Mammary epithelial cell (primary cell): ENCODE measurements at regions not wholly inside any gene's neighbourhood (a gene's known extent, or its start where the extent isn't known, plus 50 kb on each side); places are given as distances from the start of the nearest gene placed in this dataset.

Experiments used
- EZH2 ChIP-seq: IDR thresholded peaks from 2 replicates; pipeline ENCODE4 v1.6.1; 2012; ENCODE audit warnings: low read length, inconsistent platforms, borderline replicate concordance
- TF ChIP-seq, protein P1 (sequence below), 2 donors: IDR thresholded peaks in 1 of 2; conservative IDR thresholded peaks in 1 of 2; 2 replicates each; pipeline ENCODE4 v1.5.1; 2011 to 2012; ENCODE audit warnings: inconsistent platforms in 2 of 2, low read length in 2 of 2, mild to moderate bottlenecking in 2 of 2, control low read depth in 1 of 2, low read depth in 1 of 2; ENCODE audit not compliant: insufficient read depth in 1 of 2; ENCODE audit errors: extremely low read depth in 1 of 2

- TF ChIP-seq, protein P1, sequence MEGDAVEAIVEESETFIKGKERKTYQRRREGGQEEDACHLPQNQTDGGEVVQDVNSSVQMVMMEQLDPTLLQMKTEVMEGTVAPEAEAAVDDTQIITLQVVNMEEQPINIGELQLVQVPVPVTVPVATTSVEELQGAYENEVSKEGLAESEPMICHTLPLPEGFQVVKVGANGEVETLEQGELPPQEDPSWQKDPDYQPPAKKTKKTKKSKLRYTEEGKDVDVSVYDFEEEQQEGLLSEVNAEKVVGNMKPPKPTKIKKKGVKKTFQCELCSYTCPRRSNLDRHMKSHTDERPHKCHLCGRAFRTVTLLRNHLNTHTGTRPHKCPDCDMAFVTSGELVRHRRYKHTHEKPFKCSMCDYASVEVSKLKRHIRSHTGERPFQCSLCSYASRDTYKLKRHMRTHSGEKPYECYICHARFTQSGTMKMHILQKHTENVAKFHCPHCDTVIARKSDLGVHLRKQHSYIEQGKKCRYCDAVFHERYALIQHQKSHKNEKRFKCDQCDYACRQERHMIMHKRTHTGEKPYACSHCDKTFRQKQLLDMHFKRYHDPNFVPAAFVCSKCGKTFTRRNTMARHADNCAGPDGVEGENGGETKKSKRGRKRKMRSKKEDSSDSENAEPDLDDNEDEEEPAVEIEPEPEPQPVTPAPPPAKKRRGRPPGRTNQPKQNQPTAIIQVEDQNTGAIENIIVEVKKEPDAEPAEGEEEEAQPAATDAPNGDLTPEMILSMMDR (conservative IDR thresholded peaks at IDR 0.05 in 1 of 2, IDR thresholded peaks at IDR 0.05 in 1 of 2; ENCODE audit: extremely low read depth in 1 of 2, insufficient read depth in 1 of 2, low read depth in 1 of 2, low read length in 2 of 2): no peak
- TF ChIP-seq EZH2: no peak
Observed at GRCh38 chr11:96622026-96622634, 232.3 kb downstream of the JRKL start.
